ENCODE measurements at regions not wholly inside any gene's neighbourhood (a gene's known extent, or its start where the extent isn't known, plus 50 kb on each side); places are given as distances from the start of the nearest gene placed in this dataset.
"Not testable (repeated sequence)": the region's sequence is repeated elsewhere in the genome, so short reads cannot be mapped to it uniquely, and the experiment has no call there.

DNA sequence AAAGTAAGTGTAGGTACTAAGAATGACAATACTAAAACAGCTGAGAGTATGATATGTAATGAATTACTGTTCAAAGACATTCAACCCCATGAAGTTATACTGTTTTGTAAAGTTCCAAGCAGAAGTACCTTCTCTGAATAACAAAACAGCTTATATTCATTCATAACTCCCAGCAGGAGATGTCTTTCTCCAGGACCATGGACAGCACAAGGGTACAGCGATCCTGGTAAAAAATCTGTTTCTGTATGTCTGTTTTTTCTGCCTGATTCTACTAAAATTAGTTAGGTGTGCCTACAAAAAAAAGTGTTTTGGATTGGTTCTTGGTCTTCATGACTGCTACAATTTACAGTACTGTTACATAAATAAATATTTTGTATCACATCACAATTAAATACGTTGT lies 172.5 kb upstream of the SLITRK5 start:
- no peak overlapping the region for H3K27ac Mint-ChIP-seq
- H3K4me1 Mint-ChIP-seq, result no peaks in the 10 kb centered on the region
- H3K4me3 Mint-ChIP-seq, result no peak overlapping the region
- intact Hi-C loops (cut with micrococcal nuclease), result no loop called here
- no peaks in the 10 kb centered on the region for H3K9me3 Mint-ChIP-seq
- no peaks in the 10 kb centered on the region for H3K27me3 Mint-ChIP-seq
- DNase-seq, result no peak
- no peaks in the 10 kb centered on the region for H3K36me3 Mint-ChIP-seq (ENCODE audit: low read depth)

DNA sequence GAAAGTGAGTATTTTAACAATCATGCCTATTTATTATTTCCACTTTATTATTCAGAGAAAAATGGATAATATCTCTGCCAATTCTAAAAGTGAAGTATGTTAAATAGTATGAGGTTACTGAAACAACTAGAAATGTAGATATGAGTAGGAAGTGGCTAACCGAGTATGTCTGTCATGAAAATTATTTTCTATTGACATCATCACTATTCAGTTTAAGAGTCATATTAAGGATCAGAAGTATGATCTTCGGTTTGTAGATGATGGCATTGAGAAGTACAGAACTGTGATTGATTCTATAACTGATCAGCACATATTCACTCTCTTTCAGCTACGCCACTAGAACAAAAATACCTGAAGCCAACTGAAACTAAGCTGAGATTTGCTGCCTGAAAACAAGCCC lies 146.4 kb upstream of the SLITRK5 start:
- peaks cover 4% of the 10 kb centered on the region for H3K9me3 Mint-ChIP-seq

DNA sequence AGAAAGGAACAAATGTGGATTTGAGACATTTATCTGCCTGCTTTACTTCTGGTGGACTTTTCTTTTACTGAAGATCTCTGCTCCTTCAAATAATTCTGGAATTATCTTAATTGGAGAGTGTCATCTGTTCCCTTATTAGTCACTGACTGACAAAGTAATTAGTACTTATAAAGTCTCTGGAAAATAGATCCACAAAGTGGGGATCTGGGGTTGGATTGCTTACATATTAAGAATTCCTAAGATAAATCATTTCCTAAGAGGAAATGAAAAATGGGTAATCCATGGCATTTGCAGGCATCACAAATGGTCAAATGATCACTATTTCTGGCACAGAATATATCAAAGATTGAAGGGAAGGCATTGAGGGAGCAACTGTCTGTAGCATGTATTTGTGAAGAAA lies 137.4 kb upstream of the SLITRK5 start:
- no peak overlapping the region for H3K27ac Mint-ChIP-seq
- peaks cover 2% of the 10 kb centered on the region for H3K4me1 Mint-ChIP-seq
- intact Hi-C loops (cut with micrococcal nuclease), result no loop called here
- H3K27me3 Mint-ChIP-seq, result no peaks in the 10 kb centered on the region
- DNase-seq, result no peak
- no peak overlapping the region for H3K4me3 Mint-ChIP-seq
- no peaks in the 10 kb centered on the region for H3K9me3 Mint-ChIP-seq
- H3K36me3 Mint-ChIP-seq (ENCODE audit: low read depth), result no peaks in the 10 kb centered on the region

More for the DNA sequence above, 146.4 kb upstream of the SLITRK5 start:
- H3K36me3 Mint-ChIP-seq (ENCODE audit: low read depth), result no peaks in the 10 kb centered on the region
- intact Hi-C loops (cut with micrococcal nuclease), result no loop called here
- DNase-seq, result no peak
- H3K4me1 Mint-ChIP-seq, result no peaks in the 10 kb centered on the region
- no peak overlapping the region for H3K27ac Mint-ChIP-seq
- H3K27me3 Mint-ChIP-seq, result no peaks in the 10 kb centered on the region
- H3K4me3 Mint-ChIP-seq, result no peak overlapping the region

DNA sequence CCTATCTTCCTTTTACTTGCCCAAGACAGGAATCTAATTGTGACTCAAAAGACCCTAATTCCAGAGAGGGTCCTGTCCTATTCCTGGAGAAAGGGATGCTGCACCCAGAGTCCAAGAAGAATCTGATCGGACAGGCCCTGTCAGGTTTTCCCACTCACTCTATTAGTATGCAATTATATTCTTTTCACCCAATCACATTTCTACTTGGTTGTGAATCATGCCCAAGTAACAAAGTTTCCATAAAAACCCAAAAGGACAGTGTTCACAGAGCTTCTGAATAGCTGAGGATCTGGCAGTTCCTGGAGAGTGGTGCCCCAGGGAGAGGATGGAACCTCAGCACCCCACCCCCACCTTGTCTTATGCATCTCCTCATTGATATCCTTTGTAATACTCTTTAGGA lies 135.3 kb upstream of the SLITRK5 start:
- H3K9me3 Mint-ChIP-seq, result peaks cover 3% of the 10 kb centered on the region
- peaks cover 2% of the 10 kb centered on the region for H3K4me1 Mint-ChIP-seq
- H3K36me3 Mint-ChIP-seq (ENCODE audit: low read depth), result no peaks in the 10 kb centered on the region
- DNase-seq, result no peak
- no peak overlapping the region for H3K4me3 Mint-ChIP-seq
- no peak overlapping the region for H3K27ac Mint-ChIP-seq
- intact Hi-C loops (cut with micrococcal nuclease), result no loop called here
- H3K27me3 Mint-ChIP-seq, result no peaks in the 10 kb centered on the region

DNA sequence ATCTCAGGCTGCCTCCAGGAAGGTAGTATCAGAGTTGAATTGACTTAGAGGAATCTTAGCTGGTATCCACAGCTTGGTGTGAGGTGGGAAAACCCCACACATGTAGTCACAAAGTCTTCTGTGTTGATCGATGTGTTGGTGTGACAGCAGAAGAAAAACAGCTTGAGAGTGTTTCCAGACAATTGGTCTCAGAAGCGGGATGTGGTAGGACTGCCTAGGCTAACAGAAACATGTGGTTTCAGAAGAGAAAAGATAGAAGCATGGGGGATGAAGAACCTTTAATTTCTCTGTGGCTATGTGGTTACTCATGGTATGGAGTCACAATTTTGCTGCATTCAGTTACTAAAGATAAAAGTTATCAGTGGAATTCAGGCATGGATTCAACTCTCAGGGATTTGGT lies 134.7 kb upstream of the SLITRK5 start:
- intact Hi-C loops (cut with micrococcal nuclease), result no loop called here
- H3K4me3 Mint-ChIP-seq, result no peak overlapping the region

DNA sequence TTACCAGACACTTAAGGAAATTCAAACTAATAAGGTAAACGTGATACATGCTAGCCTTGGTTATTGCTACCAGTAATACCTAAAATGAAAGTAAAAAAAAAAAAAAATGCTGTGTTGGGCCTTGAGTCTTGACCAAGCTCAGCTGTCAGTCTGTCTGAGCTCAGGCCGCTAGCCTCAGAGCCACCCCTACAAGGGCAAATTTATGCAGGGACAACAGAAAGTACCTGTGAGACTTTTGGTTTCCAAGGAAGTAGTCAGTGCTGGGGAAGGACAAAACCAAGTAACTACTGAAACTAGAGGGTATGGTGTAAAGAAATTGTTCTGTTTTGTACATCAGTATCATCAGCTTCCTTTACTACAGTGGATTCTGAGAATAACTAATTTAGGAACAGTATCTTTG lies 134.3 kb upstream of the SLITRK5 start:
- H3K36me3 Mint-ChIP-seq (ENCODE audit: low read depth), result no peaks in the 10 kb centered on the region
- H3K4me3 Mint-ChIP-seq, result no peak overlapping the region
- H3K27ac Mint-ChIP-seq, result no peak overlapping the region
- DNase-seq, result no peak
- intact Hi-C loops (cut with micrococcal nuclease), result no loop called here
- H3K27me3 Mint-ChIP-seq, result no peaks in the 10 kb centered on the region
- peaks cover 2% of the 10 kb centered on the region for H3K4me1 Mint-ChIP-seq
- H3K9me3 Mint-ChIP-seq, result peaks cover 3% of the 10 kb centered on the region

More for the DNA sequence above, 134.7 kb upstream of the SLITRK5 start:
- peaks cover 3% of the 10 kb centered on the region for H3K9me3 Mint-ChIP-seq
- no peaks in the 10 kb centered on the region for H3K27me3 Mint-ChIP-seq
- no peak overlapping the region for H3K27ac Mint-ChIP-seq
- H3K4me1 Mint-ChIP-seq, result peaks cover 2% of the 10 kb centered on the region
- DNase-seq, result no peak
- H3K36me3 Mint-ChIP-seq (ENCODE audit: low read depth), result no peaks in the 10 kb centered on the region

DNA sequence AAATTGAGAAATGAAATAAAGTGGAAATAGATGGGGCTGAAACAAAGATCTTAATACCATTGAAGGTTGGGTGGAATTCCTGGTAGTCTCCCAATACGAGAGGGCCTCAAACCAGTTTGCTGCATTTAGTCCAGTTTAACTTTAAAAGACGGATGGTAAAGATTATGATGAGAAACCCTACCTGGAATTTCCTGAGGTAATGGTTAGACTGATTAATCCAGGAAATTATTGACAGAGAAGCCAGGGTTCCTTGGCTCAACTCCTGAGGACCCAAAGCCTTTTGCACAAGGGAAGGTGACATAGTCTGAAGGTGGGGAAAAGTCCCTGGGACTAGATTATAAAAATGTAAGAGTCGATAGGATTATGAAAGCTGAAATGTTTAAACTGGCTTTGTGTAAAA lies 133.2 kb upstream of the SLITRK5 start:
- no peaks in the 10 kb centered on the region for H3K27me3 Mint-ChIP-seq
- peaks cover 3% of the 10 kb centered on the region for H3K9me3 Mint-ChIP-seq
- intact Hi-C loops (cut with micrococcal nuclease), result no loop called here

DNA sequence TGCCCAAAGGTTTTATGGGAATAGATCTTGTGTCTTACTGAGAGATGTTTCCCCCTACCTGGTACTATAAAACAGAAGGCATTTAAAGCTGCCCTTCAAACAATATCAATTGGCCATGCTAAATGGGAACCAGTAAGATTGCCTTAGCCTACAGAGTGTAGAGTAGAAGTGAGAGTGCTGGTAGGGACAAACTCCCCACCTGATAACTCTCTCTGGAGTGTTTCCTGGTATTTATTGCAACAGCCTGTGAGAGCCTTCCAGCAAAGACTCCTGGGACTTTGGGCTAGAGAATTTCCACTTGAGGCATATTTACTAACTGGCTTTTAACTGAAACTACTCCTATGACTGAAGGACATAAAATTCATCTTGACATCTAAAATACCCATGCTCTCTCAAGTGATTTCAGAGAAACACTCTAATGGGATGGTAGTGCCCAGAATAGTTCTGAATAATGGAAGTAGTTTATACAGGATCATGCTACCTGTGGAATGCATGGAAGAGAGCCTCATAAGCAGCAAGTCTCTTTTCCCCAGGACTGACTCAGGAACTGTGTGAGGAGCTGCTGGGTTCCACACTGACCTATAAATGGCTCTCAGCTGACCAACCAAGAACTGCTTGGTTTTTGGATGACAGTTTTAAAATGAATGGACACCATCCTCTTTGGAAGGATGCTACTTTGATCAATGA lies 132.7 kb upstream of the SLITRK5 start:
- intact Hi-C loops (cut with micrococcal nuclease), result no loop called here
- DNase-seq, result no peak
- H3K4me3 Mint-ChIP-seq, result no peak overlapping the region
- H3K9me3 Mint-ChIP-seq, result peaks cover 3% of the 10 kb centered on the region
- H3K27ac Mint-ChIP-seq, result no peak overlapping the region
- H3K4me1 Mint-ChIP-seq, result peaks cover 2% of the 10 kb centered on the region
- no peaks in the 10 kb centered on the region for H3K36me3 Mint-ChIP-seq (ENCODE audit: low read depth)
- no peaks in the 10 kb centered on the region for H3K27me3 Mint-ChIP-seq

More for the DNA sequence above, 133.2 kb upstream of the SLITRK5 start:
- Mint-ChIP-seq H3K4me1 (peaks cover 2% of the 10 kb centered on the region), H3K4me3 (no peak overlapping the region), H3K27ac (no peak overlapping the region), H3K36me3 (ENCODE audit: low read depth) (no peaks in the 10 kb centered on the region)
- DNase-seq, result no peak

DNA sequence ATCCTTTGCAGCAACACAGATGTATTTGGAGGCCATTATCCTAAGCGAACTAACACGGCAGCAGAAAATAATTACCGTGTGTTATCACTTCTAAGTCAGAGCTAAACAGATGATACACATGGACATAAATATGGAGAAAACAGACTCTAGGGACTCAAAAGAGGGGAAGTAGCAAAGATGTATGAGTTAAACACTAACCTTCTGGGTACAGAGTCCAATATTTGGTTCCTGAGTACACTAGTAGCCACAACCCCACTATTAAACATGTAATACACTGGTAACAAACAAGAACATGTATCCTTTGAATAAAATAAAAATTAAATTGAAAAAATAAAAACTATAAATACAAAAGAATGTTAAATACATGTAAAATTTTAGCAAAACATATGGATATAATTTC lies 118.0 kb upstream of the SLITRK5 start:
- intact Hi-C loops (cut with micrococcal nuclease), result no loop called here
- Mint-ChIP-seq H3K9me3 (peaks cover 5% of the 10 kb centered on the region), H3K27me3 (no peaks in the 10 kb centered on the region), H3K27ac (no peak overlapping the region), H3K4me1 (no peaks in the 10 kb centered on the region), H3K4me3 (no peak overlapping the region), H3K36me3 (ENCODE audit: low read depth) (no peaks in the 10 kb centered on the region)
- DNase-seq, result no peak

DNA sequence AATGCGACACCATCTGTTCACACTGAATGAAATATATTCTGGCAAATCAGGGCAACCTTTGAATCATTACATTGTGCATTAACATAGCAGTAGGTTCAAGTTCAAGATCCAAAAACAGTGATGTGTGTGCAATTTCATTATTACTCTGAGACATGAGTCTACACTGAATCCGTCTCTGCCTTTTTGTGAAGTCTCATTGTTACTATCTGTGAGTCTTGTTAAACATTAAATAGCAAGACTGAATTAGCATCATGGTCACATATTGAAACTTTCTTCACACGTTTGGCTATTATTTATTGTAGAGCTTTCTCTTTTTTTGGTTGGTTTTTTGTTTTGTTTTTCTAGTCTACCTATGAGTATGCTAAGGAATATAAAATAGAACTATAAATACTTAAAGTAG lies 117.1 kb upstream of the SLITRK5 start:
- intact Hi-C loops (cut with micrococcal nuclease), result no loop called here
- Mint-ChIP-seq H3K27me3 (no peaks in the 10 kb centered on the region), H3K9me3 (peaks cover 5% of the 10 kb centered on the region), H3K27ac (no peak overlapping the region), H3K4me3 (no peak overlapping the region), H3K4me1 (no peaks in the 10 kb centered on the region), H3K36me3 (ENCODE audit: low read depth) (no peaks in the 10 kb centered on the region)
- no peak for DNase-seq

DNA sequence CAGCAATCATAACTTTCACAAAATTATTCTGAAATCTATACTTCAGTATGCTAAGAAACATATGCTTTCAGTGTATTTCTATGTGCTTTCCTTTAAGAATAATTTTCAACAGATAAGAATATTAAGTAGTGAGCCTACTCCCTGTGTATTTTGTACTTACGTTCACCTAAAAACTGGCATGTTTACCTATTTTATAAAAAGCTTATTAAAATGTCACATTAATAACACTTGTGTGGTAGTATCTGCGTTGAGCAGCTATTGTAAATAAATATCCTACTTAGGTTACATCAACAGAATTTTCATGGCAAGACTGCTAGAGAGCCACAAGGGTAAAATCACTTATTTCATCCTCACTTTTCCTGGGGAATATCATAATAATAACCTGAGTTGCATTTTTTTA lies 113.4 kb upstream of the SLITRK5 start:
- H3K36me3 Mint-ChIP-seq (ENCODE audit: low read depth), result no peaks in the 10 kb centered on the region
- H3K9me3 Mint-ChIP-seq, result peaks cover 8% of the 10 kb centered on the region
- H3K4me1 Mint-ChIP-seq, result no peaks in the 10 kb centered on the region
- H3K27ac Mint-ChIP-seq, result no peak overlapping the region
- DNase-seq, result no peak
- intact Hi-C loops (cut with micrococcal nuclease), result no loop called here
- H3K27me3 Mint-ChIP-seq, result no peaks in the 10 kb centered on the region
- H3K4me3 Mint-ChIP-seq, result no peak overlapping the region

DNA sequence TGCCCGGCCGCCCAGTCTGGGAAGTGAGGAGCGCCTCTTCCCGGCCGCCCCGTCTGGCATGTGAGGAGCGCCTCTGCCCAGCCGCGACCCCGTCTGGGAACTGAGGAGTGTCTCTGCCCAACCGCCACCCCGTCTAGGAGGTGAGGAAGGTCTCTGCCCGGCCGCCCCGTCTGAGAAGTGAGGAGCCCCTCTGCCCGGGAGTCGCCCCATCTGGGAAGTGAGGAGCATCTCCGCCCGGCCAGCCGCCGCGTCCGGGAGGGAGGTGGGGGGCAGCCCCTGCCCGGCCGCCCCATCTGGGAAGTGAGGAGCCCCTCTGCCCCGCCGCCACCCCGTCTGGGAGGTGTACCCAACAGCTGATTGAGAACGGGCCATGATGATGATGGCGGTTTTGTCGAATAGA lies 109.6 kb upstream of the SLITRK5 start:
- intact Hi-C loops (cut with micrococcal nuclease); H3K27ac Mint-ChIP-seq; H3K4me3 Mint-ChIP-seq; H3K4me1 Mint-ChIP-seq; H3K27me3 Mint-ChIP-seq; DNase-seq; H3K36me3 Mint-ChIP-seq (ENCODE audit: low read depth); H3K9me3 Mint-ChIP-seq: not testable (repeated sequence)

DNA sequence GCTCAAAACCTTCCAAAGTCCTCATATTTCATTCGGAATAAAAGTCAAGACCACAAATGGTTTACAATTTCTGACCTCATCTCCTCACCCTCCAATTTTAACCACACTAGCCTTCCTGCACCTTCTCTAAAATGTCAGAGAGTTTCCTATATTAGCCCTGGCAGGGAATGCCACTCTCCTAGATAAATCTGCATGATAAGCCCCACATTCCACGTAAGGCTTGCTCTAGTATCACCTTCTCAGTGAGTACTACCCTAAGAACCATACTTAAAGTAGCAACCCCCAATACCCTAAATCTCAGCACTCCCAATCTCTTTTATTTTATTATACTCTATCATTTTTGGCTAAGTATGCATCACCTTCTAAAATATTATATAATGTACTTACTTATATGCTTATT lies 100.5 kb upstream of the SLITRK5 start:
- Mint-ChIP-seq H3K4me3 (no peak overlapping the region), H3K27me3 (no peaks in the 10 kb centered on the region), H3K36me3 (ENCODE audit: low read depth) (no peaks in the 10 kb centered on the region), H3K4me1 (no peaks in the 10 kb centered on the region), H3K9me3 (no peaks in the 10 kb centered on the region), H3K27ac (no peak overlapping the region)
- DNase-seq, result no peak
- intact Hi-C loops (cut with micrococcal nuclease), result no loop called here

DNA sequence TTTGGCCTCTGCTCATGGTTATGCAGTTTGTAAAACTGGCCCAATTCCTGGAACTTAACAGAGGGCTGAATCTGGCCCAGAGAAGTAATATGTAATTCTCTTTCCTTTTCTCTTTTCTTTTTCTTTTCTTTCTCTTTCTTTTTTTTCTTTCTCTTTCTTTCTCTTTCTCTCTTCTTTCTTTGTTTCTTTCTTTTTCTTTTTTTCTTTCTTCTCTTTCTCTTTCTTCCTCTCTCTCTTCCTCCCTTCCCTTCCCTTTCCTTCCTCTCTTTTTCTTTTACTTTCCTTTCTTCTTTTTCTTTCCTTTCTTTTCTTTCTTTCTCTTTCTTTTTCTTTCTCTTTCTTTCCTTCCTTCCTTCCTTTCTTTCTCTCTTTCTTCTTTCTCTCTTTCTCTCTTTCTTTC lies 88.8 kb upstream of the SLITRK5 start:
- DNase-seq, result no peak
- Mint-ChIP-seq H3K4me1 (no peaks in the 10 kb centered on the region), H3K9me3 (no peaks in the 10 kb centered on the region), H3K4me3 (no peak overlapping the region), H3K27ac (no peak overlapping the region), H3K36me3 (ENCODE audit: low read depth) (no peaks in the 10 kb centered on the region), H3K27me3 (no peaks in the 10 kb centered on the region)
- intact Hi-C loops (cut with micrococcal nuclease), result no loop called here

DNA sequence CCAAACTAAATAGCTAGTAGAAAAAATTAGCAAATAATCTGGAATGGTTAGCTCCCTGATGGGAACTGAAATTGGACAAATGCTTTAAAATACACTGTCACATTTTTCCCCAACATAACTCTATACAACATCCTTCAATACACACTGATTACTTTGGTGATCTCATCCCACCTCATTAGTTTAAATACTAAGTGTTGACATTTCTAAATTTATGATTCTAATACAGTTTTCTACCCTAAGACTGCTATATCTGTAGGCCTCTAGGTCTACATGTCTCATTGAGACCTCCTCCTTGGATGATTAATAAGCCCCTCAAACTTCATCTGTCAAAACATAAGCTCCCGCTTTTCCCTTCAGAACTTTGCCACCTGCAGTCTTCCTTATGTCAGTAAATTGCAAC lies 80.7 kb upstream of the SLITRK5 start:
- no peak overlapping the region for H3K27ac Mint-ChIP-seq
- intact Hi-C loops (cut with micrococcal nuclease), result no loop called here

More for the DNA sequence above, 80.7 kb upstream of the SLITRK5 start:
- Mint-ChIP-seq H3K4me1 (no peaks in the 10 kb centered on the region), H3K4me3 (no peak overlapping the region), H3K36me3 (ENCODE audit: low read depth) (no peaks in the 10 kb centered on the region), H3K27me3 (no peaks in the 10 kb centered on the region), H3K9me3 (peaks cover 12% of the 10 kb centered on the region)
- no peak for DNase-seq
